ENCODE measurements at regions not wholly inside any gene's neighbourhood (a gene's known extent, or its start where the extent isn't known, plus 50 kb on each side); places are given as distances from the start of the nearest gene placed in this dataset.
"Not testable (repeated sequence)": the region's sequence is repeated elsewhere in the genome, so short reads cannot be mapped to it uniquely, and the experiment has no call there.

DNA sequence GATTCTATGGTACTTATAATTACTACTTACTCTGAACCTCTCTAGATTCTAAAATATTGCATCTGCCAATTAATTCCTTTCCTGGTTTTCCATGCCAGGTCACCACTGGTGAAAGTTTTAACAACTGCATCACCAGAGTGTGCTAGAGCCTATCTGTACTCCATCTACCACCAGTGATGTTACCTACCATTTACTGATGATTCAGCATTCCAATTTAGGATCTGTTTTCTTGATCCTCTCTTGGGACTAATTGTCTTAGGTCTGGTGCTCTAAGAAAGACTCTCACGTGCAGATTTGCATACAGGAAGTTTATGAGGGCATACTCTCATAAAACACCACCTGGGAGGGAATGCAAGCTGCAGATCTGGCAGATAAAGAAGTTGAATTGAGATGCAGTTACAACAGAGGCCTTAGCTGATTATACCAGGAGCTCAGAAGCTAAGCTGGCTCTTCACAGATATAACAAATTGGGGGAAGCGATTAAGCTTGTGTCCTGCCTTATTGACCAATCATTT, 347.6 kb upstream of the VRK2 start:
- intact Hi-C loops (cut with DNase I) = no loop called here
- H3K27me3 ChIP-seq = no peaks in the 10 kb centered on the region
- TF ChIP-seq, protein P1, sequence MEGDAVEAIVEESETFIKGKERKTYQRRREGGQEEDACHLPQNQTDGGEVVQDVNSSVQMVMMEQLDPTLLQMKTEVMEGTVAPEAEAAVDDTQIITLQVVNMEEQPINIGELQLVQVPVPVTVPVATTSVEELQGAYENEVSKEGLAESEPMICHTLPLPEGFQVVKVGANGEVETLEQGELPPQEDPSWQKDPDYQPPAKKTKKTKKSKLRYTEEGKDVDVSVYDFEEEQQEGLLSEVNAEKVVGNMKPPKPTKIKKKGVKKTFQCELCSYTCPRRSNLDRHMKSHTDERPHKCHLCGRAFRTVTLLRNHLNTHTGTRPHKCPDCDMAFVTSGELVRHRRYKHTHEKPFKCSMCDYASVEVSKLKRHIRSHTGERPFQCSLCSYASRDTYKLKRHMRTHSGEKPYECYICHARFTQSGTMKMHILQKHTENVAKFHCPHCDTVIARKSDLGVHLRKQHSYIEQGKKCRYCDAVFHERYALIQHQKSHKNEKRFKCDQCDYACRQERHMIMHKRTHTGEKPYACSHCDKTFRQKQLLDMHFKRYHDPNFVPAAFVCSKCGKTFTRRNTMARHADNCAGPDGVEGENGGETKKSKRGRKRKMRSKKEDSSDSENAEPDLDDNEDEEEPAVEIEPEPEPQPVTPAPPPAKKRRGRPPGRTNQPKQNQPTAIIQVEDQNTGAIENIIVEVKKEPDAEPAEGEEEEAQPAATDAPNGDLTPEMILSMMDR (IDR thresholded peaks at IDR 0.05) = no peak
- no peak for TF ChIP-seq POLR2A (IDR thresholded peaks at IDR 0.05)
- no peak overlapping the region for H3K27ac ChIP-seq
- no peaks in the 10 kb centered on the region for H3K9me3 ChIP-seq
- no peaks in the 10 kb centered on the region for H3K36me3 ChIP-seq (replicated peaks in 1 of 2; ENCODE audit: insufficient read depth in 1 of 2, low read depth in 2 of 2)
- no peak for ATAC-seq
- no peak overlapping the region for H3K4me3 ChIP-seq
- 62 to 71% methylated on average over 2 of the region's 2 CpGs for WGBS, 2 donors
- DNase-seq = no peak
- H3K4me1 ChIP-seq = no peaks in the 10 kb centered on the region

DNA sequence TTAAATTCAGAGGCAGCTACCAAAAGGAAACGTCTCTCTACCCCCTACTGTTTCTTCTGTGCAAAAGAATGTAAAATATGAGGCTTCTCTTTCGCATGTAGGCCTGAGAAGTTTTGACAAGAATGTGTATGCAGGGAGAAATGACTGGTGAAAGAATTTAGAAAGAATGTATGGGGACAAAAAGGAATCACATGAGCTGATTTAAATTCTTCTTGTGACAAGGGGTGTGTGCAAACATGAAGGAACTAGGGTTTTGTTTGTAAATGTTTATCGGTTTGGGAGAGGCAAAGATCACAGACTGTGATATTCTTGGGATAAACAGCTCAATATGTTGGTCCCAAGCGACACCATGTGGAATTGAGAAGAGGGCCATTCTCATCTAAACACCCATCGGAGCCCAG, 345.2 kb upstream of the VRK2 start:
- DNase-seq (no peak), ATAC-seq (no peak)
- 67 to 70% methylated on average over 5 of the region's 5 CpGs for WGBS, 2 donors
- H3K4me3 ChIP-seq = no peak overlapping the region
- H3K36me3 ChIP-seq (replicated peaks in 1 of 2; ENCODE audit: insufficient read depth in 1 of 2, low read depth in 2 of 2) = no peaks in the 10 kb centered on the region
- no peaks in the 10 kb centered on the region for H3K9me3 ChIP-seq
- H3K27me3 ChIP-seq = no peaks in the 10 kb centered on the region
- TF ChIP-seq POLR2A (IDR thresholded peaks at IDR 0.05) = no peak
- TF ChIP-seq, protein P1 (IDR thresholded peaks at IDR 0.05) = no peak
- no peak overlapping the region for H3K27ac ChIP-seq
- intact Hi-C loops (cut with DNase I) = no loop called here
- H3K4me1 ChIP-seq = no peaks in the 10 kb centered on the region

DNA sequence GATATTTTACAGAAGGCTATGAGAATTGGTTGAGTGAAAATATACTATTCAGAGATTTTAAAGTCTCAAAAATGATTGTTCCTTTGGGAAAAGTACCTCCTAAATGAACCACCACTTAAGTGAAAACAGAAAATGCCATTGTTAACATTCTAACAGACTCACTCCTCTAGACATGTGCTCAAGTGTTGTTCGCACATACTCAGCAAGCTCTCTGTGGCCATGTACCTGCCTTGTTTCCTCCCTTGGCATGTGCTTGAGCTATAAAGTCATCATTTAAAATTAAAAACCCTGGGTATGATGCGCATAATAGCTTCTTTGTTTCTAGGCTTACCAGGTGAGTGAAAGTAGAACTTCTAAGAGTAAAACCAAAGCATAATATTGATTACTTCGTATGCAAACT, 343.2 kb upstream of the VRK2 start:
- no peaks in the 10 kb centered on the region for H3K4me1 ChIP-seq
- no peak overlapping the region for H3K27ac ChIP-seq
- ATAC-seq = no peak
- no peaks in the 10 kb centered on the region for H3K27me3 ChIP-seq
- WGBS, 2 donors = 64 to 68% methylated on average over 3 of the region's 3 CpGs
- TF ChIP-seq POLR2A (IDR thresholded peaks at IDR 0.05) = no peak
- TF ChIP-seq, protein P1 (IDR thresholded peaks at IDR 0.05) = no peak
- H3K4me3 ChIP-seq = no peak overlapping the region
- no peaks in the 10 kb centered on the region for H3K36me3 ChIP-seq (replicated peaks in 1 of 2; ENCODE audit: insufficient read depth in 1 of 2, low read depth in 2 of 2)
- no peak for DNase-seq
- H3K9me3 ChIP-seq = no peaks in the 10 kb centered on the region
- intact Hi-C loops (cut with DNase I) = no loop called here

DNA sequence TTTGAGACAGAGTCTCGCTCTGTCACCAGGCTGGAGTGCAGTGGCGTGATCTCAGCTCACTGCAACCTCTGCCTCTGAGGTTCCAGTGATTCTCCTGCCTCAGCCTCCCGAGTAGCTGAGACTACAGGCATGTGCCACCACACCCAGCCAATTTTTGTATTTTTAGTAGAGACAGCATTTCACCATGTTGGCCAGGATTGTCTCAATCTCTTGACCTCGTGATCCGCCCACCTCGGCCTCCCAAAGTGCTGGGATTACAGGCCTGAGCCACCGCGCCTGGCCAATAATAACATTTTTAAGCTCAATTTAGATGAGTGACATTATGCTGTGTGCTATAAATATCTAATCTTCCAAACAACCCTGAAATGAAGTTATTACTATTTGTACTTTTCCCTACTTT, 338.8 kb upstream of the VRK2 start:
- H3K9me3 ChIP-seq; DNase-seq; H3K36me3 ChIP-seq (replicated peaks in 1 of 2; ENCODE audit: insufficient read depth in 1 of 2, low read depth in 2 of 2); ATAC-seq; H3K4me3 ChIP-seq; H3K27me3 ChIP-seq; H3K4me1 ChIP-seq; H3K27ac ChIP-seq; intact Hi-C loops (cut with DNase I): not testable (repeated sequence)
- 86 to 89% methylated on average over 8 of the region's 8 CpGs for WGBS, 2 donors

DNA sequence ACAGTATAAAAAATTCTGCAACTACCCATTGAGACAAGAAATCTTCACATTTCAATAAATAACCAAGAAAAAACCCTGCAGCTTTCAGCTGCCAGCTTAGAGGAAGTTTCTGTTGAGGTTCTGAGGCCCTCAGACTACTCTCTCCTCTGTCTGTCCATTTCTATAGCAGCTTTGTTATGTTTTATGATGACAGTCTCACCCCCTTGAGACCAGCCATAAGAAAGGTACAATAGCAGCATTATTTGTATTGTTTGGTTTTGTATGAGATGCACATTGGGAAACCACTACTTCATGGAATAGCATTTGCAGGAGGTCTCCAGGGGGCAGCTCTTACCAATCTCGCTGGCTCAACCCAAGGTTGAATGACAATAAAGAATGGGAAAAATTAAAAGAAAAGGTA, 334.6 kb upstream of the VRK2 start:
- 52 to 68% methylated on average over 1 of the region's 1 CpG for WGBS, 2 donors
- no peak for DNase-seq
- no peak for TF ChIP-seq POLR2A (IDR thresholded peaks at IDR 0.05)
- TF ChIP-seq, protein P1 (IDR thresholded peaks at IDR 0.05) = no peak
- Histone ChIP-seq H3K27ac (no peak overlapping the region), H3K4me3 (no peak overlapping the region), H3K9me3 (no peaks in the 10 kb centered on the region), H3K36me3 (replicated peaks in 1 of 2; ENCODE audit: insufficient read depth in 1 of 2, low read depth in 2 of 2) (no peaks in the 10 kb centered on the region), H3K4me1 (no peaks in the 10 kb centered on the region), H3K27me3 (no peaks in the 10 kb centered on the region)
- ATAC-seq = no peak
- intact Hi-C loops (cut with DNase I) = no loop called here
